ENCODE measurements at regions not wholly inside any gene's neighbourhood (a gene's known extent, or its start where the extent isn't known, plus 50 kb on each side); places are given as distances from the start of the nearest gene placed in this dataset.

GRCh38 chr18:64663086-64663485 is 514.2 kb upstream of the LINC00305 start:
- TF ChIP-seq CTCF (conservative IDR thresholded peaks at IDR 0.05 in 1 of 2, IDR thresholded peaks at IDR 0.05 in 1 of 2; ENCODE audit: extremely low read depth in 1 of 2, insufficient read depth in 1 of 2, low read depth in 1 of 2, low read length in 2 of 2) (no peak), EZH2 (IDR thresholded peaks at IDR 0.05; ENCODE audit: borderline replicate concordance, low read length) (no peak)

Data from mammary epithelial cell (primary cell).